Panc1 (cell line): ENCODE measurements at regions not wholly inside any gene's neighbourhood (a gene's known extent, or its start where the extent isn't known, plus 50 kb on each side); places are given as distances from the start of the nearest gene placed in this dataset.

Experiments used
- ATAC-seq: fragments of 200-7000 bp; cut with Tn5 transposase; 2 replicates; pipeline ENCODE4 v1.9.1; 2020; ENCODE audit warnings: mild to moderate bottlenecking, moderate library complexity
- BruUV-seq: library from RNA; stranded (reverse); fragments of 400-500 nt; replicated peaks from 2 replicates; lab custom pipeline; 2021; lab: Mats Ljungman, UMichigan
- CTCF ChIA-PET: fragments of 300-600 bp; sonication (Branson Sonifier 250); formaldehyde crosslinking; loops from one replicate; lab custom pipeline; 2022; ENCODE audit warnings: antibody characterized with exemption; lab: Charles Lee
- POLR2A ChIA-PET: fragments of 300-600 bp; sonication (Branson Sonifier 250); formaldehyde crosslinking; loops from one replicate; lab custom pipeline; 2022; ENCODE audit warnings: antibody characterized with exemption; lab: Charles Lee
- DNase-seq: peaks from one replicate; pipeline ENCODE4 v3.0.0-alpha.2; 2010; ENCODE audit warnings: low read depth, low spot score
- H3K27ac ChIP-seq: 2 replicates; pipeline ENCODE4 v1.5.1; 2011; ENCODE audit warnings: mild to moderate bottlenecking, low read length, inconsistent platforms
- H3K27me3 ChIP-seq: fragments of 200-500 bp; sonication (Bioruptor generic); 2 replicates; pipeline ENCODE4 v1.6.0; 2014; ENCODE audit warnings: low read length, inconsistent platforms; ENCODE audit not compliant: control insufficient read depth, insufficient read depth
- H3K36me3 ChIP-seq: fragments of 200-500 bp; sonication (Bioruptor generic); 2 replicates; pipeline ENCODE4 v1.5.1; 2014; ENCODE audit warnings: inconsistent platforms, mild to moderate bottlenecking, low read length, moderate library complexity; ENCODE audit not compliant: control insufficient read depth, insufficient read depth
- H3K4me1 ChIP-seq: 2 replicates; pipeline ENCODE4 v1.5.1; 2011; ENCODE audit warnings: inconsistent platforms, mild to moderate bottlenecking, low read length, moderate library complexity; ENCODE audit not compliant: control insufficient read depth, insufficient read depth
- H3K4me3 ChIP-seq, 2 experiments: 2 replicates each; pipeline ENCODE4 v1.5.1; 2011 to 2012; ENCODE audit warnings: low read depth in 2 of 2, low read length in 2 of 2, mild to moderate bottlenecking in 2 of 2, inconsistent platforms in 1 of 2, moderate library complexity in 1 of 2
- H3K9me3 ChIP-seq: fragments of 200-500 bp; sonication (Bioruptor generic); 2 replicates; pipeline ENCODE4 v1.5.1; 2014; ENCODE audit warnings: low read depth, mild to moderate bottlenecking, inconsistent platforms, low read length, moderate library complexity; ENCODE audit not compliant: control insufficient read depth, insufficient read depth
- POLR2AphosphoS5 ChIP-seq: IDR thresholded peaks from 2 replicates; pipeline ENCODE4 v1.6.1; 2012; ENCODE audit warnings: mild to moderate bottlenecking, low read depth, low read length, moderate library complexity
- REST ChIP-seq, 2 experiments: IDR thresholded peaks; 2 replicates each; pipeline ENCODE4 v1.6.1; 2011 to 2012; ENCODE audit warnings: low read depth in 2 of 2, control low read depth in 1 of 2, low read length in 1 of 2, mild to moderate bottlenecking in 1 of 2, moderate library complexity in 1 of 2; ENCODE audit not compliant: insufficient read depth in 1 of 2
- SIN3A ChIP-seq: IDR thresholded peaks from 2 replicates; pipeline ENCODE4 v1.6.1; 2012; ENCODE audit warnings: low read depth, mild to moderate bottlenecking, low read length, moderate library complexity, borderline replicate concordance; ENCODE audit not compliant: insufficient read depth
- TCF7L2 ChIP-seq: IDR thresholded peaks from 2 replicates; pipeline ENCODE4 v1.6.1; 2011; ENCODE audit warnings: mild to moderate bottlenecking, low read depth, low read length, inconsistent platforms
- in situ Hi-C: cut with HindIII; loops from 2 replicates; pipeline ENCODE4 v1.10.0; 2016; ENCODE audit warnings: low sequenced_read_pairs, low pct_unique_long_range_greater_than_20kb
- intact Hi-C: fragments of 100-400 bp; cut with micrococcal nuclease; formaldehyde crosslinking; loops from one replicate; pipeline ENCODE4 v1.10.0; 2022; ENCODE audit not compliant: unreplicated experiment
- TF ChIP-seq, protein P1 (sequence below): fragments of 450-650 bp; IDR thresholded peaks from 2 replicates; pipeline ENCODE4 v1.5.1; 2017; ENCODE audit warnings: mild to moderate bottlenecking

- intact Hi-C loops (no loop called here), in situ Hi-C loops (no loop called here)
- no peaks in the 10 kb centered on the region; the same call in 1 of the 2 replicates for H3K4me1 ChIP-seq
- CTCF ChIA-PET = no interaction called here
- no peak for TF ChIP-seq POLR2AphosphoS5
- no peak for TF ChIP-seq SIN3A
- TF ChIP-seq, protein P1, sequence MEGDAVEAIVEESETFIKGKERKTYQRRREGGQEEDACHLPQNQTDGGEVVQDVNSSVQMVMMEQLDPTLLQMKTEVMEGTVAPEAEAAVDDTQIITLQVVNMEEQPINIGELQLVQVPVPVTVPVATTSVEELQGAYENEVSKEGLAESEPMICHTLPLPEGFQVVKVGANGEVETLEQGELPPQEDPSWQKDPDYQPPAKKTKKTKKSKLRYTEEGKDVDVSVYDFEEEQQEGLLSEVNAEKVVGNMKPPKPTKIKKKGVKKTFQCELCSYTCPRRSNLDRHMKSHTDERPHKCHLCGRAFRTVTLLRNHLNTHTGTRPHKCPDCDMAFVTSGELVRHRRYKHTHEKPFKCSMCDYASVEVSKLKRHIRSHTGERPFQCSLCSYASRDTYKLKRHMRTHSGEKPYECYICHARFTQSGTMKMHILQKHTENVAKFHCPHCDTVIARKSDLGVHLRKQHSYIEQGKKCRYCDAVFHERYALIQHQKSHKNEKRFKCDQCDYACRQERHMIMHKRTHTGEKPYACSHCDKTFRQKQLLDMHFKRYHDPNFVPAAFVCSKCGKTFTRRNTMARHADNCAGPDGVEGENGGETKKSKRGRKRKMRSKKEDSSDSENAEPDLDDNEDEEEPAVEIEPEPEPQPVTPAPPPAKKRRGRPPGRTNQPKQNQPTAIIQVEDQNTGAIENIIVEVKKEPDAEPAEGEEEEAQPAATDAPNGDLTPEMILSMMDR = no peak
- TF ChIP-seq TCF7L2 = no peak
- no peak for TF ChIP-seq REST (IDR thresholded peaks at IDR 0.05; ENCODE audit: insufficient read depth in 1 of 2, low read depth in 2 of 2, low read length in 1 of 2)
- no peak overlapping the region for H3K27ac ChIP-seq
- H3K27me3 ChIP-seq = no peaks in the 10 kb centered on the region
- POLR2A ChIA-PET = interaction anchor here (0.6 kb wide), 1 partner anchor 19 kb away, joined by 3 read pairs; no protein-coding TSS in a partner anchor
- no peak for ATAC-seq
- no peak overlapping the region for H3K4me3 ChIP-seq
- DNase-seq = no peak
- H3K9me3 ChIP-seq = no peaks in the 10 kb centered on the region
- no TSS peak for BruUV-seq
- no peaks in the 10 kb centered on the region; the same call in 1 of the 2 replicates for H3K36me3 ChIP-seq
Measured at GRCh38 chr1:222865718-222866117, 50.9 kb downstream of the DISP1 start.

DNA sequence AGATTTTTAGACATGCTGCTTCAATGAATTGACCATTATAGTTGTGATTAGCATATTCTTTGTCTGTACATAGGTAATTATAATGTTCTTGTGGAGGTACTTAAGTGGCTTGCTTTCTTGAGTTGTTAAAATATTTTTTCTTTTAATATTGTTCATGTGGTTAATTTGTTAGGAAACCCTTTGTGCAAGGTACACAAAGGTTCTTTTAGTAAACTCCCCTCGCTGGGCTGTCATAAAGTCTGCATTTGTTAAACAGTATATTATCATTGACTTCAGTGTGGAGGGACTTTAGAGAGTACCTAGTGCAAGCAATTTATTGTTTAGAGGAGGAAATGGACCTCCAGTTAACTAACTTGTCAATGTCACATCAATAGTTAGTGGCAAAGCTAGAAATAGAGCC, 52.5 kb downstream of the DISP1 start:
- H3K4me1 ChIP-seq = no peaks in the 10 kb centered on the region; the same call in 1 of the 2 replicates
- TF ChIP-seq TCF7L2 = no peak
- no peak for TF ChIP-seq POLR2AphosphoS5
- TF ChIP-seq, protein P1 = no peak
- no peak for TF ChIP-seq SIN3A
- no peak for TF ChIP-seq REST (IDR thresholded peaks at IDR 0.05; ENCODE audit: insufficient read depth in 1 of 2, low read depth in 2 of 2, low read length in 1 of 2)
- no peak overlapping the region for H3K4me3 ChIP-seq
- BruUV-seq = no TSS peak
- H3K36me3 ChIP-seq = no peaks in the 10 kb centered on the region; the same call in 1 of the 2 replicates
- no peak overlapping the region for H3K27ac ChIP-seq
- no peaks in the 10 kb centered on the region for H3K9me3 ChIP-seq
- ChIA-PET POLR2A (interaction anchor here (0.6 kb wide), 1 partner anchor 32 kb away, joined by 4 read pairs; no protein-coding TSS in a partner anchor), CTCF (no interaction called here)
- ATAC-seq (no peak), DNase-seq (no peak)
- intact Hi-C loops = no loop called here
- in situ Hi-C loops = no loop called here
- no peaks in the 10 kb centered on the region for H3K27me3 ChIP-seq
